ENCODE measurements at regions not wholly inside any gene's neighbourhood (a gene's known extent, or its start where the extent isn't known, plus 50 kb on each side); places are given as distances from the start of the nearest gene placed in this dataset.

DNA sequence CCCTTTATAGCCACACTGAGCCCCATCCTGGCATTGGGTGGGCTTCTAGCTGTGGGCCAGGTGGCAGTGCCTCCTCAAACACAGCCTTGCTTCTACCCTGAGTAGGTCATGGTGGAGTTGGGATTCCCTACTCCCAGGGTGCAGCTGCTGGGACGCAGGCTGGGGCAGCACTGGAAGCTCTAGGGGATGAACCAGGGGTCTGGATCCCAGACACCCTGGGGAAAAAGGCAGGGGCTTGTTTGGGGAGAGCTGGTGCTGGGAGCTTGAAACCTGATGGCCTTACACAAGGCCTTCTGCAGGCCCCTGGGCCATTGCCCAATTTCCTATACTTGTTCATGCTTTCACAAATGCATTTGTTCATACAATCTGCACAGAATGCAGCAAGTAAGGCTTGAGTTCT is 103.7 kb upstream of the CTBP2 start:
- H3K9me3 Mint-ChIP-seq: peaks cover 0 to 8% (median 4%) of the 10 kb centered on the region in 7 donors
- H3K4me3 ChIP-seq (ENCODE audit: low read depth, low read length): no peak overlapping the region
- H3K9me3 ChIP-seq (ENCODE audit: control insufficient read depth in 2 of 2, low read length in 2 of 2): no peaks in the 10 kb centered on the region
- H3K4me1 Mint-ChIP-seq: peaks cover 0 to 2% (median 0%) of the 10 kb centered on the region in 4 donors
- no peak for DNase-seq
- no peaks in the 10 kb centered on the region for H3K36me3 Mint-ChIP-seq
- ATAC-seq (ENCODE audit: low read depth in 2 of 2): no peak
- no peaks in the 10 kb centered on the region for H3K27me3 ChIP-seq (ENCODE audit: control insufficient read depth, insufficient read depth, low read length)
- H3K27ac Mint-ChIP-seq: no peak overlapping the region
- H3K27me3 Mint-ChIP-seq: no peaks in the 10 kb centered on the region
- H3K4me3 Mint-ChIP-seq: no peak overlapping the region
- no peak overlapping the region for H3K27ac ChIP-seq (ENCODE audit: insufficient read depth, low read length, poor library complexity, severe bottlenecking)
- H3K36me3 ChIP-seq (ENCODE audit: control insufficient read depth, insufficient read depth, low read length): no peaks in the 10 kb centered on the region
- no peaks in the 10 kb centered on the region for H3K4me1 ChIP-seq (ENCODE audit: control insufficient read depth, insufficient read depth, low read length, poor library complexity, severe bottlenecking)

DNA sequence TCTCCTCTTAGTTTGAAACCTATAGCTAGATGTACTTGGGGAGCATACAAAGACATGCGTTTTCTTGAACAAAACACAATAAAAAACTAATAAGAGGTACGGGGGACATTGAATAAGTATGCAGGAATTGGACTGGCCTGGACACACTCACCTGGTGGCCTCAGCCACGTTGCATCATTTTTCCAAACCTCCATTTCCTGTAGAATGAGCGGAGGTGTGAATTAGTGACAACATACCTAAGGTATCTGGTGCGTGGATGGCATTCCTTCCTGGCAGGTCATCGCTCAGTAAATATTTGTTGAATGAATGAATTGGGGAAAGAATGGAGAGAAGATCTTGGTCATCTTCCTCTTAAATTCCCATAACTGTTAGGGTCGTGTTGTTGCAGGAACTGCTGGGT is 103.2 kb upstream of the CTBP2 start:
- Mint-ChIP-seq H3K36me3 (no peaks in the 10 kb centered on the region), H3K4me1 (peaks cover 0 to 2% (median 0%) of the 10 kb centered on the region in 4 donors), H3K9me3 (peaks cover 0 to 10% (median 4%) of the 10 kb centered on the region in 7 donors), H3K4me3 (no peak overlapping the region), H3K27ac (no peak overlapping the region), H3K27me3 (no peaks in the 10 kb centered on the region)
- Histone ChIP-seq H3K4me1 (ENCODE audit: control insufficient read depth, insufficient read depth, low read length, poor library complexity, severe bottlenecking) (no peaks in the 10 kb centered on the region), H3K27ac (ENCODE audit: insufficient read depth, low read length, poor library complexity, severe bottlenecking) (no peak overlapping the region), H3K36me3 (ENCODE audit: control insufficient read depth, insufficient read depth, low read length) (no peaks in the 10 kb centered on the region), H3K9me3 (ENCODE audit: control insufficient read depth in 2 of 2, low read length in 2 of 2) (no peaks in the 10 kb centered on the region), H3K4me3 (ENCODE audit: low read depth, low read length) (no peak overlapping the region), H3K27me3 (ENCODE audit: control insufficient read depth, insufficient read depth, low read length) (no peaks in the 10 kb centered on the region)
- DNase-seq (no peak), ATAC-seq (ENCODE audit: low read depth in 2 of 2) (no peak)

- Histone ChIP-seq H3K4me3 (ENCODE audit: low read depth, low read length) (no peak overlapping the region), H3K27ac (ENCODE audit: insufficient read depth, low read length, poor library complexity, severe bottlenecking) (no peak overlapping the region), H3K36me3 (ENCODE audit: control insufficient read depth, insufficient read depth, low read length) (no peaks in the 10 kb centered on the region), H3K9me3 (ENCODE audit: control insufficient read depth in 2 of 2, low read length in 2 of 2) (no peaks in the 10 kb centered on the region), H3K4me1 (ENCODE audit: control insufficient read depth, insufficient read depth, low read length, poor library complexity, severe bottlenecking) (no peaks in the 10 kb centered on the region), H3K27me3 (ENCODE audit: control insufficient read depth, insufficient read depth, low read length) (no peaks in the 10 kb centered on the region)
- DNase-seq: no peak
- peaks cover 0 to 2% (median 0%) of the 10 kb centered on the region in 4 donors for H3K4me1 Mint-ChIP-seq
- peaks cover 0 to 10% (median 4%) of the 10 kb centered on the region in 7 donors for H3K9me3 Mint-ChIP-seq
- no peaks in the 10 kb centered on the region for H3K36me3 Mint-ChIP-seq
- H3K4me3 Mint-ChIP-seq: no peak overlapping the region
- ATAC-seq (ENCODE audit: low read depth in 2 of 2): no peak
- no peak overlapping the region for H3K27ac Mint-ChIP-seq
- H3K27me3 Mint-ChIP-seq: no peaks in the 10 kb centered on the region
Observed at GRCh38 chr10:125262920-125263319, 102.6 kb upstream of the CTBP2 start.

DNA sequence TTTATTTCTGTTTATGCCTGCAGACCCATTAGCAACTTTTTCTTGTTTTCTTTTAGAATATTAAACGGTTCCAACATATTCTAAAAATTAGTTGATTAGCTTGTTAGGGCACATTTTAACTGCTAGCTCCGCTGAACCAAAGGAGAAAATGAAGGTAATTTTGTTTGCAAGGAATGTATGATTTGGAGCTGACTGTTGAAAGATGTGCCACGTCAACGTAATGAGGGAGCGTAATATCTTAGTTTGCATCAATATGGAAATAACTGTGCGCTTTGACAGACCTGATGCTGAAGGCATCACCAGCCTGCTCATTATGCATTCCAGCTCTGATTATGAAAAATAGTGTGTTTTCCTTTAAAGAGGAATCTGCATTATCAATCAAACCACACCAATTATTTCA is 102.0 kb upstream of the CTBP2 start:
- H3K9me3 Mint-ChIP-seq: peaks cover 0 to 10% (median 4%) of the 10 kb centered on the region in 7 donors
- DNase-seq: no peak

DNA sequence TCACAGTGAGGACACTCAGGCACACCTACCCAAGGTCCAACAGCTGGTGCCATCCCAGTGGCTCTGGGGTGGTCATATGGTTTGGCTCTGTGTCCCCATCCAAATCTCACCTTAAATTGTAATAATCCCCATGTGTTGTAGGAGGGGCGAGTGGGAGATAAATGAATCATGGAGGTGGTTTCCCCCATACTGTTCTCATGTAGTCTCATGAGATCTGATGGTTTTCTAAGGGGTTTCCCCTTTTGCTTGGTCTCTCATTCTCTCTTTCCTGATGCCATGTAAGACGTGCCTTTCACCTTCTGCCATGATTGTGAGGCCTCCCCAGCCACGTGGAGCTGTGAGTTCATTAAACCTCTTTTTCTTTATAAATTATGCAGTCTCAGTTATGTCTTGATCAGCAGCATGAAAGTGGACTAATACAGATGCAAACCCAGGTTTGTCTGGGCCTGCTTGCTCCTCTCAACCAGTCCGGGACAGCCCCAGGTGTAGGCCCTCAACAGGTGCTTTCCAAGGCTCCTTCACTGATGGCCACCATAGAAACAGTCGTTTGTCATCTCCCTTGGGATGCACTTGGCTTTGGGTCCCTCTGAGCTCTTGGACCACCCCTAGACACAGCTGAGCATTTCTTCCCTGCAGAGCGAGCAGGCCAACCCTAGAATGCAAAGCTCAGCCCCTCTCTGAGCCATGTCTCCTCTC is 101.3 kb upstream of the CTBP2 start:
- H3K9me3 Mint-ChIP-seq: peaks cover 0 to 10% (median 4%) of the 10 kb centered on the region in 7 donors
- H3K4me1 Mint-ChIP-seq: peaks cover 0 to 2% (median 0%) of the 10 kb centered on the region in 4 donors
- no peaks in the 10 kb centered on the region for H3K4me1 ChIP-seq (ENCODE audit: control insufficient read depth, insufficient read depth, low read length, poor library complexity, severe bottlenecking)
- H3K9me3 ChIP-seq (ENCODE audit: control insufficient read depth in 2 of 2, low read length in 2 of 2): no peaks in the 10 kb centered on the region
- no peaks in the 10 kb centered on the region for H3K27me3 Mint-ChIP-seq
- ATAC-seq (ENCODE audit: low read depth in 2 of 2): no peak
- no peak overlapping the region for H3K4me3 ChIP-seq (ENCODE audit: low read depth, low read length)
- H3K36me3 Mint-ChIP-seq: no peaks in the 10 kb centered on the region
- no peak for DNase-seq
- H3K36me3 ChIP-seq (ENCODE audit: control insufficient read depth, insufficient read depth, low read length): no peaks in the 10 kb centered on the region
- H3K4me3 Mint-ChIP-seq: no peak overlapping the region
- no peak overlapping the region for H3K27ac ChIP-seq (ENCODE audit: insufficient read depth, low read length, poor library complexity, severe bottlenecking)
- H3K27me3 ChIP-seq (ENCODE audit: control insufficient read depth, insufficient read depth, low read length): no peaks in the 10 kb centered on the region
- H3K27ac Mint-ChIP-seq: no peak overlapping the region

More for the DNA sequence above, 102.0 kb upstream of the CTBP2 start:
- Mint-ChIP-seq H3K27me3 (no peaks in the 10 kb centered on the region), H3K4me3 (no peak overlapping the region), H3K4me1 (peaks cover 0 to 2% (median 0%) of the 10 kb centered on the region in 4 donors), H3K36me3 (no peaks in the 10 kb centered on the region), H3K27ac (no peak overlapping the region)
- Histone ChIP-seq H3K27me3 (ENCODE audit: control insufficient read depth, insufficient read depth, low read length) (no peaks in the 10 kb centered on the region), H3K9me3 (ENCODE audit: control insufficient read depth in 2 of 2, low read length in 2 of 2) (no peaks in the 10 kb centered on the region), H3K4me3 (ENCODE audit: low read depth, low read length) (no peak overlapping the region), H3K36me3 (ENCODE audit: control insufficient read depth, insufficient read depth, low read length) (no peaks in the 10 kb centered on the region), H3K4me1 (ENCODE audit: control insufficient read depth, insufficient read depth, low read length, poor library complexity, severe bottlenecking) (no peaks in the 10 kb centered on the region), H3K27ac (ENCODE audit: insufficient read depth, low read length, poor library complexity, severe bottlenecking) (no peak overlapping the region)
- ATAC-seq (ENCODE audit: low read depth in 2 of 2): no peak

DNA sequence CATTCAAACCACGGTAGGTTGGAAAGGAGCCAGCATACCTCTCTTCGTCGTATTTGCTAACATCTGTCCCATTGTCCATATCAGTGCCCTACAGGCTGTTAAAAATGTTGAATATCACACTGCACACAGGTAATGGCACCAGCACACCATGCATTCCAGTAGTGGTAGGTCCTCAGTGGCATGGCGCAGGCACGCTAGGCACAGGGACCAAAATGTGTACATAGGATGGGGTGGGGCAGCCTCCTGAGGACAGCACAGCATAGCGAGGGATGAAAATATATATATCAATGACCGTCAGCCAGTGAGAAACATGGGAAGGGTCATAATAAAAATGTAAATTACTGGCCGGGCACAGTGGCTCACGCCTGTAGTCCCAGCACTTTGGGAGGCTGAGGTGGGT is 99.9 kb upstream of the CTBP2 start:
- ATAC-seq (ENCODE audit: low read depth in 2 of 2) (no peak), DNase-seq (no peak)
- Mint-ChIP-seq H3K27me3 (no peaks in the 10 kb centered on the region), H3K4me1 (peaks cover 0 to 2% (median 0%) of the 10 kb centered on the region in 4 donors), H3K9me3 (peaks cover 0 to 10% (median 5%) of the 10 kb centered on the region in 7 donors), H3K4me3 (no peak overlapping the region), H3K27ac (no peak overlapping the region), H3K36me3 (no peaks in the 10 kb centered on the region)
- Histone ChIP-seq H3K36me3 (ENCODE audit: control insufficient read depth, insufficient read depth, low read length) (no peaks in the 10 kb centered on the region), H3K4me3 (ENCODE audit: low read depth, low read length) (no peak overlapping the region), H3K27ac (ENCODE audit: insufficient read depth, low read length, poor library complexity, severe bottlenecking) (no peak overlapping the region), H3K9me3 (ENCODE audit: control insufficient read depth in 2 of 2, low read length in 2 of 2) (no peaks in the 10 kb centered on the region), H3K4me1 (ENCODE audit: control insufficient read depth, insufficient read depth, low read length, poor library complexity, severe bottlenecking) (no peaks in the 10 kb centered on the region), H3K27me3 (ENCODE audit: control insufficient read depth, insufficient read depth, low read length) (no peaks in the 10 kb centered on the region)

DNA sequence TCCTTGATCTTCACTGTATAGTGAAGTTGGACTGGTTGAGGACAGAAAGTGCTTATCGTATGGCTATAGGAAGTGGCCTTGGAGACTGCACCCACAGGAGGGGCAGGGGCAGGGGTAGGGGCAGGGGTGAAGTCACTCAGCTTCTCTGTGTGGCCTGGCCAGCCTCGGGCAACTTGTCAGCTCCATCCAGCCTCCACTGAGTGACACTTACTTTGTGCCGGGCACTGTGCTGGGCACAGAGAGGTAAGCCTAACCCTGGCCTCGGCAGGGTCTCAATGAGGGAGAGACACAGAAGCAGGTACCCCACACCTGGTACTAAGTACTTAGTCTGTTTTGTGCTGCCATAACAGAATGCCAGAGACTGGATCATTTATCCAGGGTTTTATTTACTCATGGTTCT is 99.3 kb upstream of the CTBP2 start:
- Mint-ChIP-seq H3K4me3 (no peak overlapping the region), H3K27me3 (no peaks in the 10 kb centered on the region), H3K9me3 (peaks cover 0 to 10% (median 5%) of the 10 kb centered on the region in 7 donors), H3K36me3 (no peaks in the 10 kb centered on the region), H3K4me1 (peaks cover 0 to 2% (median 0%) of the 10 kb centered on the region in 4 donors), H3K27ac (no peak overlapping the region)
- ATAC-seq (ENCODE audit: low read depth in 2 of 2) (no peak), DNase-seq (no peak)
- H3K27ac ChIP-seq (ENCODE audit: insufficient read depth, low read length, poor library complexity, severe bottlenecking): no peak overlapping the region
- no peaks in the 10 kb centered on the region for H3K36me3 ChIP-seq (ENCODE audit: control insufficient read depth, insufficient read depth, low read length)
- H3K27me3 ChIP-seq (ENCODE audit: control insufficient read depth, insufficient read depth, low read length): no peaks in the 10 kb centered on the region
- no peak overlapping the region for H3K4me3 ChIP-seq (ENCODE audit: low read depth, low read length)
- no peaks in the 10 kb centered on the region for H3K9me3 ChIP-seq (ENCODE audit: control insufficient read depth in 2 of 2, low read length in 2 of 2)
- H3K4me1 ChIP-seq (ENCODE audit: control insufficient read depth, insufficient read depth, low read length, poor library complexity, severe bottlenecking): no peaks in the 10 kb centered on the region

- H3K9me3 Mint-ChIP-seq: peaks cover 0 to 10% (median 5%) of the 10 kb centered on the region in 7 donors
- DNase-seq (no peak), ATAC-seq (ENCODE audit: low read depth in 2 of 2) (no peak)
- no peaks in the 10 kb centered on the region for H3K9me3 ChIP-seq (ENCODE audit: control insufficient read depth in 2 of 2, low read length in 2 of 2)
- no peaks in the 10 kb centered on the region for H3K36me3 ChIP-seq (ENCODE audit: control insufficient read depth, insufficient read depth, low read length)
- no peaks in the 10 kb centered on the region for H3K27me3 Mint-ChIP-seq
- H3K4me1 ChIP-seq (ENCODE audit: control insufficient read depth, insufficient read depth, low read length, poor library complexity, severe bottlenecking): no peaks in the 10 kb centered on the region
- H3K4me3 Mint-ChIP-seq: no peak overlapping the region
- H3K4me1 Mint-ChIP-seq: peaks cover 0 to 2% (median 0%) of the 10 kb centered on the region in 4 donors
- no peak overlapping the region for H3K4me3 ChIP-seq (ENCODE audit: low read depth, low read length)
- no peak overlapping the region for H3K27ac Mint-ChIP-seq
- no peaks in the 10 kb centered on the region for H3K36me3 Mint-ChIP-seq
- no peaks in the 10 kb centered on the region for H3K27me3 ChIP-seq (ENCODE audit: control insufficient read depth, insufficient read depth, low read length)
- H3K27ac ChIP-seq (ENCODE audit: insufficient read depth, low read length, poor library complexity, severe bottlenecking): no peak overlapping the region
Observed at GRCh38 chr10:125258676-125259075, 98.3 kb upstream of the CTBP2 start.
